Nephron progenitor cell (in vitro differentiated cells): ENCODE measurements at regions not wholly inside any gene's neighbourhood (a gene's known extent, or its start where the extent isn't known, plus 50 kb on each side); places are given as distances from the start of the nearest gene placed in this dataset.

Experiments
- DNase-seq: peaks from one replicate; pipeline ENCODE4 v3.0.0; 2021
- H3K27ac Mint-ChIP-seq: 2 replicates; pipeline ENCODE4 v1.8.0; 2021; ENCODE audit warnings: mild to moderate bottlenecking, moderate library complexity, mixed read lengths
- H3K27me3 Mint-ChIP-seq: 2 replicates; pipeline ENCODE4 v1.8.0; 2021; ENCODE audit warnings: mild to moderate bottlenecking, low read depth, mixed read lengths; ENCODE audit not compliant: poor library complexity
- H3K36me3 Mint-ChIP-seq: 2 replicates; pipeline ENCODE4 v1.8.0; 2021; ENCODE audit warnings: low read depth, mixed read lengths
- H3K4me1 Mint-ChIP-seq: 2 replicates; pipeline ENCODE4 v1.8.0; 2021; ENCODE audit warnings: mixed read lengths
- H3K4me3 Mint-ChIP-seq: 2 replicates; pipeline ENCODE4 v1.8.0; 2021; ENCODE audit warnings: mild to moderate bottlenecking, moderate library complexity, mixed read lengths
- H3K9me3 Mint-ChIP-seq: 2 replicates; pipeline ENCODE4 v1.8.0; 2021; ENCODE audit warnings: mild to moderate bottlenecking, moderate library complexity, mixed read lengths
- TF ChIP-seq, protein P1 (sequence below): fragments of 200-600 bp; sonication (generic); IDR thresholded peaks from 2 replicates; pipeline ENCODE4 v1.5.0; 2021; ENCODE audit warnings: antibody characterized with exemption

DNA sequence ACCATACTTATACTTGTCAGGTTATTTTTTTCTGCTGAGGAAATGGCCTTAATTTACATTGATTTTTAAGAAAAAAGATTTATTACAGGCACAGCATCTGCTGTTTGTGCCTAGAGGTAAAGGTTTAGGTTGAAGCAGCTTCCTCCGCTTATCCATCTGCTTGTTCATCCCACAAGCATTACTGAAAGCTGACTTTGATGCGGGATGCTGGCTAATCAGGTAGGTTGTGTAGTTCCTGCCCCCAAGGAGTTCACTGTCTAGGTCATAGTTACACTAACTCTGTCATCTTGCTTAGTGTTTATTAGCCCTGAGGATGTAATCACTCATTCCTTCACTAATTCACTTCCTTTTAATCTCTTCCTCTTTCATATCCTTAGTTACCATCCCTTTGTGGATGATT, 377.7 kb upstream of the KAZN start:
- no peak overlapping the region for H3K4me3 Mint-ChIP-seq
- peaks cover 5% of the 10 kb centered on the region for H3K36me3 Mint-ChIP-seq
- H3K27me3 Mint-ChIP-seq = peaks cover 3% of the 10 kb centered on the region
- H3K27ac Mint-ChIP-seq = no peak overlapping the region
- TF ChIP-seq, protein P1, sequence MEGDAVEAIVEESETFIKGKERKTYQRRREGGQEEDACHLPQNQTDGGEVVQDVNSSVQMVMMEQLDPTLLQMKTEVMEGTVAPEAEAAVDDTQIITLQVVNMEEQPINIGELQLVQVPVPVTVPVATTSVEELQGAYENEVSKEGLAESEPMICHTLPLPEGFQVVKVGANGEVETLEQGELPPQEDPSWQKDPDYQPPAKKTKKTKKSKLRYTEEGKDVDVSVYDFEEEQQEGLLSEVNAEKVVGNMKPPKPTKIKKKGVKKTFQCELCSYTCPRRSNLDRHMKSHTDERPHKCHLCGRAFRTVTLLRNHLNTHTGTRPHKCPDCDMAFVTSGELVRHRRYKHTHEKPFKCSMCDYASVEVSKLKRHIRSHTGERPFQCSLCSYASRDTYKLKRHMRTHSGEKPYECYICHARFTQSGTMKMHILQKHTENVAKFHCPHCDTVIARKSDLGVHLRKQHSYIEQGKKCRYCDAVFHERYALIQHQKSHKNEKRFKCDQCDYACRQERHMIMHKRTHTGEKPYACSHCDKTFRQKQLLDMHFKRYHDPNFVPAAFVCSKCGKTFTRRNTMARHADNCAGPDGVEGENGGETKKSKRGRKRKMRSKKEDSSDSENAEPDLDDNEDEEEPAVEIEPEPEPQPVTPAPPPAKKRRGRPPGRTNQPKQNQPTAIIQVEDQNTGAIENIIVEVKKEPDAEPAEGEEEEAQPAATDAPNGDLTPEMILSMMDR = no peak
- no peak for DNase-seq
- H3K4me1 Mint-ChIP-seq = no peaks in the 10 kb centered on the region
- H3K9me3 Mint-ChIP-seq = peaks cover 59% of the 10 kb centered on the region

DNA sequence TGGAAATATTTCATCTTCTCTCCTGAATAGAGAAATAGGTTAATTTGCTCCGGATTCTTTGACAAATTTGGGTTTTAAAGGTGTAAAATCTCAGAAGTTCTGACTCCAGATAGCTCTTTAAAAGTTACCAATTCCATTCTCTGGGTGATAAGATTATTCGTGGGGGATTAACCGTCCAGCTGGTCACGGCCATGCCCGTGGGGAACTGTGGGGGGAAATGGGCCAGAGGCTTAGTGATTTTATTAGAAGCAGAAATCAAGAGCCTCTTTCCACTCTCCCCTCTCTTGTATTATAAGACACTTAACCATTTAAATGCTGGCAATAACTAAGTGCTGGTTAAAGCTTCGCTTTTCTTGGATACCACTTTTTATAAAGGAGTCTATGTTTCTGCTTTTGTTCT, 376.4 kb upstream of the KAZN start:
- no peaks in the 10 kb centered on the region for H3K36me3 Mint-ChIP-seq
- peaks cover 3% of the 10 kb centered on the region for H3K27me3 Mint-ChIP-seq
- H3K4me1 Mint-ChIP-seq = no peaks in the 10 kb centered on the region
- H3K27ac Mint-ChIP-seq = no peak overlapping the region
- TF ChIP-seq, protein P1 = no peak
- H3K4me3 Mint-ChIP-seq = no peak overlapping the region
- no peak for DNase-seq
- peaks cover 54% of the 10 kb centered on the region for H3K9me3 Mint-ChIP-seq

DNA sequence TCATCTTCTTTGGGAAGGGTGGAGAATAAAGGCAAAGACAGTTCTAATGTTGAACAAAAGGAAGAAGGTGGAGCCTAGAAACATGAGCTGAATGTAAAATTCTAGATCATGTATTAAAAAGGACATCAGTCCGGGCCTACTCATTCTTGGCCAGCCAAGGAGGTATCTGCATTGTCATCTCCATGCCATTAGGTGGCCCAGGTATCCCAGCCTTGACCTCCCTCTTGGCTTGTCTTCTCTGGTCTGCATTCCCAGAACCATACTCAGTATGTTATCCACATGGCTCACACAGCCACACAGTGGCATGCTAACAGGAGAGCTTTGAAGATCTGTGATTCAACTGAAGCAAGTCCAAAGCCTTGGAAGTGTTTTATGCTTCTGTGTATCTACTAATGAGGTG, 369.8 kb upstream of the KAZN start:
- H3K9me3 Mint-ChIP-seq = peaks cover 25% of the 10 kb centered on the region
- no peak for DNase-seq
- H3K27ac Mint-ChIP-seq = no peak overlapping the region
- no peaks in the 10 kb centered on the region for H3K36me3 Mint-ChIP-seq
- H3K4me3 Mint-ChIP-seq = no peak overlapping the region
- H3K27me3 Mint-ChIP-seq = peaks cover 10% of the 10 kb centered on the region
- TF ChIP-seq, protein P1 = no peak
- H3K4me1 Mint-ChIP-seq = no peaks in the 10 kb centered on the region

DNA sequence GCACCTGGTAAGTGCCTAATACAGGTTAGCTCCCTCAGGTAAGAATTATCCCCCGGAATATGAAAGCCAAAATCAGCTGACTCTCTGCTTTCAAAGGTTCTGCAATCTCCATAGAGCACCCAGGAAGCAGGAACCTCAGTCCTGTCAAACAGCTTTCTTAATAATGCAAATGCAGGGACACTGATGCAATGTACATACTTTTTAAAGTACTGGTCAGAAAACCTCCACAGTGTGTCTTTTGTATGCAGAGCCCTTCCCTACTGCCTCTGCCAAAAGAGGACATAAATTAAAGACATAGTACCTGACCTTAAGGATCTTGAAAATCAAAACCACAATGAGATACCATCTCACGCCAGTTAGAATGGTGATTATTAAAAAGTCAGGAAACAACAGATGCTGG, 365.0 kb upstream of the KAZN start:
- no peak for DNase-seq
- Mint-ChIP-seq H3K27me3 (peaks cover 11% of the 10 kb centered on the region), H3K9me3 (peaks cover 8% of the 10 kb centered on the region), H3K4me3 (no peak overlapping the region), H3K4me1 (no peaks in the 10 kb centered on the region), H3K27ac (no peak overlapping the region), H3K36me3 (no peaks in the 10 kb centered on the region)
- TF ChIP-seq, protein P1 = no peak

DNA sequence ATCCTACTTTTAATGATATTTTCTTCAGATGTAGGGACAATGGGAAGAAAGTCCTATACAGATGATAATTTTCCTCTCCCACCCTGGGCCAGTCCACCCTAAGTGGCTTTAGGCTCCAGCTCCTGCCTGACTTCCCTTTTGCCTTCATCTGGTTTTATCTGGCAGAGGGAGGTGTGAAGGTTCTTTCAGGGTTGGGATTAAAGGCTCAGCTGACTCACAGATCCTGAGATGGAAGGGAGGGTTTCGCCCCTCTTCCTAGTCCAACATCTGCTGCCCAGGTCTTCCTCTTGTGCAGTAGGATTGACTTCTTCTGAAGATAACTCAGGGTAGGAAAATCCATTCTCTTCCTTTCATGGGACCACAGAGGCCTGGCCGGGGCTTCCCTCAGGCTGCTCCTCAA, 362.4 kb upstream of the KAZN start:
- DNase-seq = no peak
- TF ChIP-seq, protein P1 = no peak
- Mint-ChIP-seq H3K36me3 (no peaks in the 10 kb centered on the region), H3K27ac (no peak overlapping the region), H3K27me3 (peaks cover 8% of the 10 kb centered on the region), H3K4me3 (no peak overlapping the region), H3K4me1 (no peaks in the 10 kb centered on the region), H3K9me3 (peaks cover 8% of the 10 kb centered on the region)

DNA sequence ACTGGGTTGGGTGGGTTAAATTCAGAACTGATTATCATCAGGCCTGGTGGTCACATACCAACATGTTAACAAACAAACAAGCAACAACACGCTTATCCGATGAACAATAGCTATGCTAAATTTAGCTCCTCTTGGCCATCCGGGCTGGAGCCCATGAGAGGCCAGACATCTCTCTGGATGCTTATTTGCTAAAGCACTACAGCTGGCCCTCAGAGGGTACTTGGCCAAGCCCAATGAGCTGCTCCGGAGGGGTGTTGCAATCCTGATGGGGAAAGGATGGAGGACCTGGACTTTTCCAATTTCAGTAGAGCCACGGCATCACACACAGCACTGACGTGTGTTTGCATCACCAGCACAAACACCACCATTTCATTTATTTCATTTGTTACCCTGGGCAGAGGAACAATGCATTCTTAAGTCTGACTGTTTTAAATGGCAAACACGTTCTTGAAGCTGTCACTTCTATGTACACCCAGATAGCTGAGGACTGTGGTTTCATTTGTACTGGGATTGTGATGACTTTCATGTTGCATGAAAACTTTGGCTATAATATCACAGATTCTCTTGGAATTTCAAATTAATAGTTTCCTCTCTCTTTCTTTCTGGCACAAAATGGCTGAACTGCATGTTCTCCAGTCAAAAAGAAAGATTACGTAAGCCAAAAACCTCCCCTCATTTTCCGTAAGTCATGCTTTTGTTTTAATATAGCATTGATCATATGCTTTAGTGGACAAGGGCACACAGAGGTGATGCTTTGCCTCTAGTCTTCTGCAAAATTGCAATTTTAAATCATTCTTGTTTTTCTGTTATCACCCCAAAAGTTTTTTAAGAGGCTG, 359.8 kb upstream of the KAZN start:
- H3K27me3 Mint-ChIP-seq = peaks cover 3% of the 10 kb centered on the region
- H3K4me1 Mint-ChIP-seq = peaks cover 10% of the 10 kb centered on the region
- H3K36me3 Mint-ChIP-seq = no peaks in the 10 kb centered on the region
- no peak for DNase-seq
- H3K4me3 Mint-ChIP-seq = no peak overlapping the region
- no peaks in the 10 kb centered on the region for H3K9me3 Mint-ChIP-seq
- TF ChIP-seq, protein P1 = no peak
- no peak overlapping the region for H3K27ac Mint-ChIP-seq
